CMK (cell line): ENCODE measurements at regions not wholly inside any gene's neighbourhood (a gene's known extent, or its start where the extent isn't known, plus 50 kb on each side); places are given as distances from the start of the nearest gene placed in this dataset.

Experiments used
- DNase-seq: peaks from one replicate; pipeline ENCODE4 v3.0.0-alpha.2; 2010; ENCODE audit warnings: low read depth

DNA sequence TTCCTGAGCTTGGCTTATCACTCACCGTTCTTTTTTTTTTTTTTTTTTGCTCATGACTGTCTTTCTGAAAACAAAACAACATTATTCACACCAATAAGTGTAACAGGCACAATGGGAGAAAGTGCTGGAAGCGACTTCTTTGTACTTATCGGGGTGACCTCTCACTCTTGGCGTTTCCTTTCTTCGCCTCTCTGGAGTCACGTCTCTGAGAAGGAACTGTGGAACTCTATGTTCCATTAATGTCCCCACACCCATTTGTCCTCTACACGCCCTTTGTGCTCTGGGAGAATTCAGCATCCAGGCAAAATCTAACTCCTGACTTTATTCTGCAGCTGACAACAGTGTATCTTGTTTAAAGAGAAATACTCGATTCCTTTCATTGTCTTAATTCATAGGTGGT lies 70.8 kb upstream of the FAM204A start:
- DNase-seq, result no peak

GRCh38 chr10:118412132-118412760 lies 70.1 kb upstream of the FAM204A start:
- DNase-seq, result no peak

GRCh38 chr10:118409295-118409694 lies 67.2 kb upstream of the FAM204A start:
- no peak for DNase-seq

DNA sequence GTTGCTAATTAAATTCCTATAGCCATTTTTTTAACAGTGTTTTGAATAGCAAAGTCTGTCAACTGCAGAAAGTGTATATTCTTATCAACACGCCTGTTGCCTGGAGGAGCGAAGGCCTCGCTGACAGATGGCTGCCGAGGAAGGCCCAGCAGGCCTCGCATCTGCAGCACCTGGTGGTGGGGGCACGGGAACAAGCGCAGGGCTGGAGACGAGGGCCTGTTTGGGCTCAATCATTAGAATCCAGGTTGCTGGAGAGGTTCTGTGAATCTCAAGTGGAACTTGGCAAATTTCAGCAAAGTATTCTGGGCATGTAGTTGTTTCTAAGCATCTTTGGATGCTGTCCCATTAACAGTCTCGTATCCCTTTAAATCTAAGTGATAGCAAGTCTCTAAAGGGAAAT lies 66.1 kb upstream of the FAM204A start:
- DNase-seq, result no peak

- DNase-seq, result no peak
Measured at GRCh38 chr10:118407777-118408176, 65.7 kb upstream of the FAM204A start.

- DNase-seq, result no peak
Measured at GRCh38 chr10:118407026-118407425, 64.9 kb upstream of the FAM204A start.

DNA sequence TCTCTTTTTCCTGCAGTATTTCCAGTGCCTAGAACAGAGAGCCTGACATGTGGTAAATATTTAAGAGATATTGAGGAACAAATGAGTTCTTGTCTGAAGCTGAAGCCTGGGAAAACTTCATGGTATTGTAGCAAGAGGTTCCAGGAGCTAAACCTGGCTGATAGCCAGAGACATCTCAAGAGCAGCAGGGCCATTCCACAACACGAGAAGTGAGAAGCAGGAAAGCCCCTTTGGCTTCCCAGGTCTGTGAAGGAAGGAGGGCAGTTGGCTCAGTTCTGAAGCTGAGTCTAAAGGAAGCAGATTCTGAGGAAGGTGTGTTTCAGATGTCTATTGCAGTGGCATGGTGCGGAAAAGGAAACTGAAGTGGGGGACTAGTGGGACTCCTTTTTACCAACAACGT lies 63.8 kb upstream of the FAM204A start:
- DNase-seq, result no peak

- DNase-seq, result no peak
Measured at GRCh38 chr10:118403967-118404366, 61.8 kb upstream of the FAM204A start.

- no peak for DNase-seq
Measured at GRCh38 chr10:118401708-118402193, 59.6 kb upstream of the FAM204A start.

GRCh38 chr10:118397391-118397790 lies 55.3 kb upstream of the FAM204A start:
- no peak for DNase-seq

- no peak for DNase-seq
Measured at GRCh38 chr10:118395947-118396346, 53.8 kb upstream of the FAM204A start.

DNA sequence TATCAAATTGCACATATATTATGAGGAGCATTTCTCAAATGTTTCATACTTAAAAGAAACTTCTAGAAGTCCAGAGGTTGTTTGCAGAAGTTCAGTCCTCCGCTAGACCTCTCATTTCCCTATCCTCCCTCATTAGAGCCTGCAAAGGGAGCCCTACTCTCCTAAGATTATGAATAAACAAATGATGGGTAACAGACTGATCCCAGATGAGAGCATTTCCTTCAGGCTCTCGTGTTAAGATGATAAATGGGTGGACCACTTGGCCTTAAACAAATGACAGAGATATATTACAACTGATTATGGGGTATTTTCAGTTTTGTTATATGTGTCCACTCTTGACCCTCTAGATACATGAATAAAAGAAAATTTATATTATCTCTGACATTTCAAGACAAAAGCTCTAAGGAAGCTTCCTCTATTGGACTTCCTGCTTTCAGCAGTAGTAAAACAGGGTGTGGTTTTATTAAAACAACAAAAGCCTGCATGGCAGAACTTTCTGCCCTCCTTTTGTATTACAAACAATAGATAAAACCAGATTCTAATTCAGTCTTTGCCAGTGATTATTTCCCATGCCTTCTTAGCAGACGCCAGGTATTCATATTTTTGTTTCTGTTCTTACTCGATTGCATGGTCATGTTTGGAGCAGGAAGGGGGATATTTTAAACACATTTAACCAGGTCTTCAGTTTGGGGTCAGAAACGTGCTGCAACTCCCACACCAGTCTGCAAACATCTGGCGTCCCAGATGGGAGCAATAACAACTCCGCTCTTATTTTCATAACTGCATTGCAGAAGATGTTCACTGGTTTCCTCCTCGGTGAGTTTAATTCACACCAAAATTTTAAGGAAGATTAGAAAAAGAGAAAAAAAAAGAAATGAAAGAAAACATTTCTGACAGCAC lies 52.4 kb upstream of the FAM204A start:
- peak; percentile 2 for DNase-seq

GRCh38 chr10:118392761-118393160 lies 50.6 kb upstream of the FAM204A start:
- no peak for DNase-seq
